GM18873 (cell line): ENCODE measurements at regions not wholly inside any gene's neighbourhood (a gene's known extent, or its start where the extent isn't known, plus 50 kb on each side); places are given as distances from the start of the nearest gene placed in this dataset.
A peak's percentile ranks its signal among the peaks of the same experiment; 100 is the strongest.
"Not testable (repeated sequence)": the region's sequence is repeated elsewhere in the genome, so short reads cannot be mapped to it uniquely, and the experiment has no call there.

Experiments used
- ATAC-seq: cut with Tn5 transposase; IDR thresholded peaks from one replicate; pipeline ENCODE4 v1.9.1; 2021; ENCODE audit warnings: mild to moderate bottlenecking, moderate library complexity, moderate number of reproducible peaks; ENCODE audit not compliant: unreplicated experiment, low FRiP score

DNA sequence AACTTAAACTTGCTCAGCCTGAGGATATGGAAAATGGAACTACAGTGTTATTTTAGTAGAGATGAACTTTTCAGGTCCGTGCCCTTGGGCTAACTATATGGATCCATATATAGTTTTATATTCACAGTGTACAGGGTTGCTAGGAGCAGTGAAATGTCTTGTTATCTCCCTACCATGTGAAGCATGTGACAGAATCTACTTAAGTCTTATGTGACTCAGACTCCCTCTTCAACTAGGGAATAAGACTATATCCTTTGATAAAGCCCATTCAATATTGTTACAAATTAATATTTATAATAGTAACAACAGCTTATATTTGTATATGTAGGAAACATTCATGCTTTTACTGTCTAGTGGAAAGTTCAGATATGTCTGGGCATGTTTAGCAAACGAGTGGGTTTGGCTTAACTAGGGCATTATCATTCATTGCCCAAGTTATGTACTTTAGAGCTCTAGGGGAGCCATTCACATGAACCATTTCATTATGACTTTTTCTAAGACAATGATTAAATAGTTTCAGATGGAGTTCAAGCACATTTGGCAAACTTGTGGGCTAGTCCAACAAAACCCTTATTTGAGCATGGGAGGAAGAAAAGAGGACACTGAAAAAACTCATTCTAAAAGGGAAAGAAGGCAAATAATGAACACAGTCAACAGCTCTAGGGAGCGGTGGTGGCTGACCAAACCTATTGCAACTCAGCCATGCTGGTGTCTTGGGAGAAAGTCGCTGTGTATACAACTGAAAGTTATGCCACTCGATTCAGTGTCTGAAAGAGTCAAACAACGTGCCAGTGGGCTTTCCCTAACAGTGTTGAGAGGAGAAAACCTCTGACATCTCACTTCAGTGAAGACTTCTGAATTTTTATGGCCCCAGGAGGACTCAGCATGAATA is 305.9 kb upstream of the G2E3 start:
- no peak for ATAC-seq

DNA sequence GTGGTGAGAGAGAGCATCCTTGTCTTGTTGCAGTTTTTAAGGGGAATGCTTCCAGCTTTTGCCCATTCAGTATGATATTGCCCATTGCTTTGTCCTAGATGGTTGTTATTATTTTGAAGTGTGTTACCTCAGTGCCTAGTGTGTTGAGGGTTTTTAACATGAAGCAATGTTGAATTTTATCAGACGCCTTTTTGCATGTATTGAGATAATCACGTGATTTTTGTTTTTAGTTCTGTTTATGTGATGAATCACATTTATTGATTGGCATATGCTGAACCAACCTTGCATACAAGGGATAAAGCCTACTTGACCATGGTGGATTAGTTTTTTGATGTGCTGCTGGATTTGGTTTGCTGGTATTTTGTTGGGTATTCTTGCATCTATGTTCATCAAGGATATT is 302.3 kb upstream of the G2E3 start:
- ATAC-seq, result no peak

DNA sequence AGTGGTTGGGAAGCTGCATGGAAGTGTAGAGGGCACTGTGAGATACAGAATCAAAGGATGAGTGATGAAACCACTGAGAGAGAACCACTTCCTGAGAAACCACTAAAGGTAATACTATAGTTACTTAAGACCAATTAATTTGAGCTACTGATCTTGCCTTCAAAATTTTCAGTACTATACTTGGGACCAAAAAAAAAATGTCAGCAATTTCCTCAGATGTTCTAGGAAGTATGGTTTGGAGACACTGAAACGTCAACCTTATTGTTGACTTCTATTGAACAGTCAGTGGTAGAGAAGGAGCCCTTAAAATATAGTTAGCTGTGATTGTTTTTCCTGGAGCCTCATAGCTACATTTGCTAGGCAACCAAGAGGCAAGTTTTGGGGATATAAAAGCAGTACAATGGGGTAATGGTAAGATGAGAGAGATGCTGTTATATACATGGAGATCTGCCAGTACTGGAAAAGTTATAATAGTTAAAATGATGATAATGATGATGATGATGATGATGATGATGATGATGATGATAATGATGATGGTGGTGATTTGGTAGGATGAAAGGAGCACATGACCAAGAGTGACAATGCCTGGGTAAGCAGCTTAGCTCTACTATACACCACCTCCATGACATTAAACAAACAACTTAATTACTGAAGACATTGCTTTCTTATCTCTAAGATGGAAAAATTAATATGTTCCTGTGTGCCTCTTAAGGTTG is 300.9 kb upstream of the G2E3 start:
- no peak for ATAC-seq

DNA sequence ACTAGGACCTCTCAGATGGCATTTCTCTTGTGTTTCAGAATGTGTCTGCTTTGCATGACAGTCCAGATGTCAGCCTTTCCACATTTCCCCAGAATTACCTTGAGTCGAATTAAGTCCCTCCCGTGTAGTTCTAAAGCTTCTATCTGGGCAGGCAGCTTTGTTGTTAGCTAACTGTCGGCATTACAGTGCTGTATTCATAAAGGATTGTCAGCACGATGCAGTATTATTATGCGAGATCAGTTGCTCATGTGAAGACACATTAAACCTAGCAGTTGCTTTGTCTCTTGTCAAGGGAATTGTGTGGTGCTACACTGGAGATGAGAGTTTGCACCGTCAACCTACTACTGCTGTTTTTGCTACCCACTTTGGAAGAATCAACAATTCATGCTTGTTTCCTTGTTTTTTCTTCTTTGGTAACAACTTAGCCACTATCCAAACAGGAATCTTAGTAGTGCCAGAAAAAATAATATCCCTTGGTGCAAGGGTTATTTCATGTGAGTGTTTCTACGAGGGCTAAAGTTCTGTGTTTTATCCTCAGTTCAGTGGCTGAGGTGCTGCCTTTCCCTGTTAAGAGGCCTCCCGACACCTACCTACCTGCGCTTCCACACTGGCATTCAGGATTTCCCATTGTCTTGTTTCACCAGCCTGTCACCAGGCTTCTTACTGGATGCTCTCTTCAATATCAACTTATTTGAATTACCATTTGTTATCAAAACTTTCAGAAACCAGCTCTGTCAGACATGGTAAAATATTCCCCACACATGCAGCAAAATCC is 297.9 kb upstream of the G2E3 start:
- ATAC-seq, result no peak

DNA sequence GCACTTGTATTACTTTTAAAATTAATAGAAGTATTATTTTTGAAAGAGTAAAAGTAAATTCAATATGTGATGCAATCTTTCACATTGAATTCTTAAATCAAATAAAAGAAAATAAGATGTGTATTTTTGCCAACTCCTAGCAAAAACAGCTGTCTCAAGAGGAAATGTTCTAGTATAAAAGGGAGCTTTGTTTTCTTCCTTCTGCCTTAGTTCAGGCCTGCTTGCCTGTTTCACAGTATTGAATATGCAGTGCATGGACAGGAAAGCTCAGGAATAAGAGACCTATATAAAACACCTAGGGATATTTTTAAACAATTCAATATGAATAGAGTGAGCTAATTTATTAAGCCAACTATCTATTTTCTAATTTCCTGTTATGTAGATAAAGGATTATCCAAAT is 294.8 kb upstream of the G2E3 start:
- no peak for ATAC-seq

DNA sequence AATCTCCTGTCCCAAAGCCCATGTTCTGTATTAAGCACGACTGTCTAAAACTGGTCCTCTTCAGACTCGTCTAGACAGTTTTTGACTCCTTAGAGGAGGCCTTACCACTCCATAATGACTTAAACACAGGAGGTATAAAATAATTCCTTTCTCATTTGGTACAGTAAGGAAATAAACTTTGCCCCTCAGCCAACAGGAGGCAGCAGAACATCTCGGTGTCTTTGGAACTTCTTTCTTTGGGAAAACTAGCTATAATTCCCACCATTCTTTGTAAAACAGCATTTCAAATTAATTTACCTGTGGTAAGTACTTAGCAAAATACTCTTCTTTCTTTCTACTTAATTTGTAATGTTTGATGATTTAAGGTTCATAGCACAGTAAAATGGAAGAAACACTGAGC is 292.7 kb upstream of the G2E3 start:
- no peak for ATAC-seq

DNA sequence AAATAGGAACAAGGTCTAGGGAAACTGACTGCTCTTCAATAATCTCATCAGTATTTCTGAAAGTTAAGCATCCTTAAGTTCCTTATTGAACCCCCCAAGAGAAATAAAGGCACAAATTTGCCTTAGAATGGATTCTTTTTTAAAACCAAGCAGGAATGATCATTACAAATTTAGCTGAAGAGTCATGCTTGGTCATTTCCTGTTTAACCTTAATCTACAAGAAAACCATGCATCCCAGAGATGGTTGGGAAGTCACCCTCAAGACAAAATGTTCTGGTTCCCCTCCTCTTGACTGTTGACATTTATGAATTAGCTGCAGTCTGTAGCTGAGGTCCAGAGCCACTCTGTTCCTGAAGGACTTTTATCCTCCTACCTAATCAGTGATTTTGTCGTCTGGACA is 291.8 kb upstream of the G2E3 start:
- no peak for ATAC-seq

DNA sequence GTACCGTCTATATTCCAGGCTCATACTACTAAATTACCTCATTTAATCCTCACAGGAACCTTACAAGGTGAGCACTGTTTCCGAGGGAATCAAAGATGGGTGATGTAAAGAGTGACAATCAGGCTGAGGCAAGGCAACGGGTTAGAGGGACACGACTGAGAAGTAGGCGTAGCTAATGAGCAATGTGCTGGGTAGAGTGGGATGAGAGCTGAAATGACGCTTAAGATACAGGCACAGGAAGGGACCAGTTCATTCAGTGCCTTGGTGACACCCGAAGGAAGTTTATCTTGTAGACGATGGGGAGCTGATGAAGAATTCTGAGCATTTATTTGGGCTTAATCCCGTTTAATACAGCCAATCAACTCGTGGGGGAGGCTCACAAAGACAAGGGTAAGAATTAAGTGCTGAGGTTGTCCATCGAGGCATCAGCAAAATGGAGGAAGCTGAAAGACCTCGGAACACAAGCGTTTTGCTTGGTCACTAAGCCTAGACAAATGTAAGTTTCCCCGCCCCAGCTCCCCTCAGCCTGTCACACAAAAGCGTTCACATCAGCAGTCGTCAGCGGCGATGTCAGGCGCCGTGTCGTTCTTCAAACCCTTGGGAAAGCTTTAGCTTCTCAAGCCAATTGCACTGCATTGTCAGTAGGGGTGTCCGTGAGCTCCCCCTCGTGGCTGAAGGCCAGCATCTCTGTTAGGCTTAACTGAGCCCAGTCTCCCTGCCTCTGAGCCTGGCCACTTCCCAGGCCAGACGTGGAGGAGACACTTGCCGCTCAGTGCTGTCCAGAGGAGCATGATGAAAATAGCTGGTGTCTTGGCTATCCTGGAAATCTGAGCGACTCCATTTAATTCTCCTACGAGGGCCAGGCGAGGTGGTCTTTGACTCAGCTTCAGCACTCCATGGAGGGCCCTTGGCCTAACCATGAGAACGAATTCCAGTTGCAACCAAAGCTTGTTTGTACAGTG is 288.5 kb upstream of the G2E3 start:
- peak; percentile 85 for ATAC-seq

DNA sequence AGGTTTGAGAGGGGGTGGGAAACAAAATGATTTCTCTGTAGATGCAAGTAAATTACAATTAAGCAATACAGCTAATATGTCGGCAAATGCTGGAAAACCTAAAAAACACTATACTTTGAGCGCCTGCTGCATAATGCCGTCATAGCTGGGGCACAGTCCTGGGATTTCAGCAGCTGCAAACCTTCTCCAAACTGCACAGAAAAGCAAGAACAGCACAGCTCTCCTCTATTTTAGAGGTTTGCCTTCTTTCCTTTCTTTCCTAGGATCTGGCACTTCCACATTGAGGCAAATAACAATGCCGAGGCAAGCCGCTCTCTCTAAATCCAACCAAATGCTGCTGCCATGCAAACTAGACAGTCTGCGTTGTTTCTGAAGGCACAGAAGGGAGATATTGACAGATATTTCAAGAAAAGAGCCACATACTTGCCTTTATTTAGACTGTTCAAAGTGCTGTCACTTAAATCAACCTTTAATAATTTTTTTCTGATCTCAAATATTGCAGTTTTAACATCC is 287.1 kb upstream of the G2E3 start:
- ATAC-seq, result no peak

DNA sequence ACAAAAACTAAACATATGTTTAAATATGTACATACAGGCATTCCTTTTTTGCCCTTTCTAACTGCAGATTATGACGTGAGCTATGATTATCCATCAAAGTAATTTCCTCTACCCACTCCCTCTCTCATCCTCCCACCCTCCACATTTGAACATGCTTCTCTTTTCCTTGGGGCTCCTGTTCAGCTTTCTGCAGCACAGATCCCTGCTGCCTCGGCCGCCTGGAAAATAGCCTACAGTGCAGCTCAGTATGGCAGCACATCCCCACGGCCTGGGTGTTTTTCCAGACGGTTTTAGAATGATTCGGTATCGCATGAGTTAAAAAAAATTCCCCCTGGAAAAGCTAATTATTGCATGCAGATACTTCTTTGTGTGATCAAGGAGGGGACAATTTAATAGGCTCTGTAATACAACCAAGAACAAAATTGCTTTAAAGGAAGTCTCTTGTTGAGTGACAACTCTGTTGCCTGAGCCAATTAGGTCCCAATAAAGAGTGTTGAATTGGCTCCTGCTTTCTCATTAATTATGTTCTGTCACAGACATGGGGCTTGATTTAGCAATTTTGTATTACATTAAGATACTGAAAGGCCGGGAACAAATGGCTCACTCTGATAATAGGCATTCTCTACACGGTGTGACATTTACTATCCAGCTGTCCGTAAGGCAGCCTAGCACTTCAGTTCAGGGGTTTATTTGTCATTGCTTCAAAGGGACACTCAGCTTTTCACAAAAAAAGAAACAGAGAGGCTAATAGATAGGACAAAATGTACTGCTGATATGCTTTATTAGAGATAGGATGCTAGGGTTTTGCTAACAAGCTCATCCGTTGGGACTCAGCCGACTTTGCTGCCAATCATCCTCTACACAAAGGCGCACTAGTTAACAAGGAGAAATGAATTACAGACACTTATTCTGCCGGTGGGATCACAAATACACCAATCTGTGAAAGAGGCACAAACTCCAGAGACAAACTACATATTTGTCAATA is 285.8 kb upstream of the G2E3 start:
- no peak for ATAC-seq

DNA sequence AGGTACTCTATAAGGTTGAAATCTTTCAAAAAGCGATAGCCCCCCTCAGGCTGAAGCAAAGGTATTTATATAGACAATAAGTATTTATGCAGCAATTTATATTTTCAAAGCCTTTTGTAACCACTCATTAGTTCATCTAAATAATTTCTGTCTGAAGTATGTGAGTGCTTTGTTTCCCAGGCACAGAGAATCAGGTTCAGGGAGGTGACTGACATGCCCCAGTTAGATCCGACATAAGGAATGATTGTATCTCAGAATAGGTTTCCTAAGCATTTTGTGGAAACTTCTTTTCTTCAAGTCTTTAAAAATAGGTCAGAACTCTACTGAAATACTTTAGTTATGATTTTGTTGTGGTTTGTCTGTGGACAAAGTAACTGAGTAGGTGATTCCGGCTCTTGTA is 283.4 kb upstream of the G2E3 start:
- no peak for ATAC-seq

DNA sequence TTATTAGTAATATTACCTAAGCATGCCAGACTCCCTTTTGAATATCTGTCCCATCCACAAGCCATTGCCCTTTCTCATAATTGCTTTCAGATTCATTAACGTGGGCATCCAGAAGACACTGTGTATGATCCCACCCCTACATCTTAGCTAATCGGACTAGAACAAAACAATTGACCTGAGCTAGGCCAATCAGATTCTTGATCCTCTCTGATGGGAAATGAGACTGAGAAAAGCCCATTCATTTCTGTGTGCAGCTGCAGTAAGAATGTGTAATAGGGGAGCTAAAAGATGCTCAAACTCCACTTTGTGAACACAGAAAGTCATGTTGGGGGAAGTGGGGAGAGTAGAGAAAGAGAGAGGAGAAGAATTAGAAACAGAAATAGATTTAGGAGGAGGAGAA is 281.7 kb upstream of the G2E3 start:
- no peak for ATAC-seq

DNA sequence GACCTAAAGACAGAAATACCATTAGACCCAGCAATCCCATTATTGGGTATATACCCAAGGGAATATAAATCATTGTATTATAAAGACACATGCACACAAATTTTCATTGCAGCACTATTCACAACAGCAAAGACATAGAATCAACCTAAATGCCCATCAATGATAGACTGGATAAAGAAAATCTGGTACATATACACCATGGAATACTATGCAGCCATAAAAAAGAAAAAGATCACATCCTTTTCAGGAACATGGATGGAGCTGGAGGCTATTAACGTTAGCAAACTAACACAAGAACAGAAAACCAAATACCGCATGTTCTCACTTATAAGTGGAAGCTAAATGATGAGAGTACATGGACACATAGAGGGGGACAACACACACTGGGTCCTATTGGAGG is 280.1 kb upstream of the G2E3 start:
- not testable (repeated sequence) for ATAC-seq

DNA sequence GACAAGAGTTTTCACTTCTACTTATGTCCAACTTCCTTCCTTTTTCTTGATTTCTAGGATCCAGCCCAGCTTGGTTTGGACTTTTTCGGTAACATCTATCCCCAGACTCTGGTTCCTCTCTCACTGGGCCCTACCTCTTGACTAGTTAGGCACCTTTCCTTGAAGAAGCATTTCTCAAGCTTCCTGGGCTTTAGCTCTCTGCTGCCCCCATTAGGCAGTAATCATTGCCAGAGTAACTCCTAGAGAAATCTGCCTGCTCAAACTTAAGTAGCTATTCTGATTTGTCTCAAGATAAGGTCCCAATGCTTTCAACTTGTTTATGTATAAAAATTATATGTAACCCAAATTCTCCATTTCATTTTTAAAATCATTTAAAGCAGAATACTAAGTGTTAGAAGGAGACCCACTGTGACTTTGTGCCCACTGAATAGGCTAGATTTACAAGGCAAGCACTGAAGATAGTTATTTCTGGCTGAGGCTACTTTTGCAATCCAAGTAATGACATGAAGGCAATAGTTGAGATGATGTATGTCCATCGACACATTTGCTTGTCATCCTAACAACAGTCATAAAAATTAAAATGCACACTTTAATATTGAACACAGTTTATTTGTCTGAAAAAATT is 275.0 kb upstream of the G2E3 start:
- ATAC-seq, result no peak

DNA sequence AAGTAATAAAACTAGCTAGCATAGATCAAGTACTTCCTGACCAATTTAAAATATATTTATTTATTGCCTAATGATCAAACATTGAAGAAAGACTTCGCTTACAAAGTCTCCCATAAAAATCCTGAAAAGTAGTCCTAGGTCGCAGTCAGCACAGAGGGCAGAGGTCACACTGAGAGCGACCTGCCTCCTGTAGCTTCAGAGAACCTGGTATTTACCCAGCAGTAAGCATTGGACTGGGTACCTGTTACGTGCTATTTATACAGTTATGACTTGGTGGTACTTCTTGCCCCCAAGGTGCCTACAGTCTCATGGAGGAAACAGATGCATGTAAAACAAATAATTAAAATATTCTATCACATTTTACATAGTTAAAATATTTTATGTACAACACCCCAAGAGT is 274.1 kb upstream of the G2E3 start:
- no peak for ATAC-seq

DNA sequence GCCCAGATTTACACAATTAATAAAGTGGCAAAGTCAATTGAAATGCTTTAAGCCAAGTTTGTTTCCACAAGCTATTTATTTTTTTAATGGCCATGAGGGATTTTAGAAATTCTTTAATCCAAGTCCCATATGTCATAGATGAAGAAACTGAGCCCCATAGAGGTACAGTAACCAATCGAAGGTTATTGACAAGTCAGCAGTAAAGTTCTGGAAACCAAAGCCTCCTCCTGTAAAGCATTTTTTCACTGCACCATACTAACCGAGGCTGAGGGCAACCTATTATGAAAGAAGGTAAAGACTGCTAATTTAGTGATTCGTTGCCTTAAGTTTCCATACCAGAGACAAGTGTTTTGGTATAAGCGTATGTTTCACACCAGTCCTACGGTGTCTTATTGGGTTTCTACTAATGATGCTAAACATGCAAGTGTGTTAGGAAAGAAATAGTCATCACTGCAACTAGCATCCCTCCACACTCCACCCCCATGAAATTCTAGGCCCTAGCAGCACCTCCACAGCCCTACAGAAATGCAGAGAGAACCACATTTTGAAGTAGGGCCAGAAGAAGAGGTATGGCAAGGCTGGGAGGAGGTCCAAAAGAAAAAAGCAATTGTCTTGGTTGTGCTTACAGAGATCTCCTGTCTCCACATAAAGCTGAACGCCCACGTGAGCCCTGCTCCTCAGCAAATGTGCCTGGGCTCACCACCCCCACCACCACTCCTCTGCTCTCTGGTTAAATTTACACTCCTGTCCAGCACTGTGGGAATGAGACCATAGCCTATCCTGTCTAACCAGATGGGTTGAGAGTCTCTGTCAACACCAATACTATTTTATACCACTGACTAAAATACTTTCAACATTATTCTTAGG is 271.1 kb upstream of the G2E3 start:
- no peak for ATAC-seq

DNA sequence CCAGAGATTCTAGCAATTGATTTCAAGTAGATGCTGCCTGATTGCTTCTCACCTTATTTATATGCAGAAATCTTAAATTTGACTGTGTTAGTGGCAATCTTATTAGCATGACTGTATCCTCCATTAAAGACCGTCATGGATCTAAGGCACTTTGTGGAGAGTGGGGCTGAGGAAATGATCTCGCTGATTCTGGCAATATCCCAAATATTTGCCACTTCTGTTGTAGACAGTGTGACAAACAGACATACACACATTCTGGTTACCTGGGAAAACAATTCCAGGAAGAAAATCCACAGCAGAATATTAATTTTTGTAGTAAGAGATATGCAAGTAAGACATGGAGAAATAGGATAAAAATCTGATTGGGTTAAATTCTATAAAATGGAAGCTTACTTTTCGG is 269.0 kb upstream of the G2E3 start:
- no peak for ATAC-seq
